Esophagus muscularis mucosa (tissue), 3 donors: ENCODE measurements at regions not wholly inside any gene's neighbourhood (a gene's known extent, or its start where the extent isn't known, plus 50 kb on each side); places are given as distances from the start of the nearest gene placed in this dataset.

Experiments
- POLR2A ChIP-seq: fragments of 450-650 bp; IDR thresholded peaks from one replicate; pipeline ENCODE4 v1.6.1; 2017; ENCODE audit warnings: antibody characterized with exemption, moderate library complexity, mild to moderate bottlenecking, low read depth
- POLR2AphosphoS5 ChIP-seq, 2 donors: sonication (generic); formaldehyde crosslinking; IDR thresholded peaks; one replicate each; pipeline ENCODE4 v1.6.1; 2017; ENCODE audit warnings: antibody characterized with exemption in 2 of 2
- TF ChIP-seq, protein P1 (sequence below), 3 experiments: fragments of 200-600 bp in 2 of 3; fragments of 450-650 bp in 1 of 3; sonication (generic) in 2 of 3; IDR thresholded peaks; one replicate each; pipeline ENCODE4 v1.5.1; 2017 to 2019; ENCODE audit warnings: antibody characterized with exemption in 3 of 3, mild to moderate bottlenecking in 2 of 3, moderate library complexity in 1 of 3

DNA sequence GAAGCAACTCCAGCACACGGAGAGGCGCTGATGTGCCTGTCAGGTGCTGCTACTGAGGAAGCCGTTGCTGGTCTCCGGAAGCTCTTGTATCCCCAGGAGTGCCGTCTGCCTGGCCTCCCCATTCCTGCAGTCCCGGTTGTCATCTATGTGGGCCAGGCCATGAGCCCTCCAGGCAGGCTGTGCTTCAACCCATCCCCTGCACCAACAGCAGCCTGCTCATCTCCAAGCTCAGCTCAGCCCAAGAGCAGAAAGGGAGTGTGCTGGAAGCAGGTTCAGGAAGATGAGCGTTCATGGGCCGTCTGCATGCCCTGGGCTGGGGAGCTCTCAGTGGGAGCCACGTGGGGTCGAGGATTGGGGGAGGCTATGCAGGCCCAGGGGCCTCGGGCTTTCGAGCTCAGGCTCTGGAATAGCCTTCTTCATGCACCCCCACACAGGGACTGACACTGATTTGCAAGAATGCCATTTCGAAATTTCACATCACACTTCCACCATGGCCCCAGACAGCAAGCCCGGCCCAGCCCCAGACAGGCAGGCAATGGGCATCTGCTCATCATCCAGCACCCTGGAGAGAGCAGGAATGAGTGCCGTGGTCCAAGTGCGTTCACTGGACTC lies 164.5 kb downstream of the KIF26A start:
- TF ChIP-seq, protein P1, sequence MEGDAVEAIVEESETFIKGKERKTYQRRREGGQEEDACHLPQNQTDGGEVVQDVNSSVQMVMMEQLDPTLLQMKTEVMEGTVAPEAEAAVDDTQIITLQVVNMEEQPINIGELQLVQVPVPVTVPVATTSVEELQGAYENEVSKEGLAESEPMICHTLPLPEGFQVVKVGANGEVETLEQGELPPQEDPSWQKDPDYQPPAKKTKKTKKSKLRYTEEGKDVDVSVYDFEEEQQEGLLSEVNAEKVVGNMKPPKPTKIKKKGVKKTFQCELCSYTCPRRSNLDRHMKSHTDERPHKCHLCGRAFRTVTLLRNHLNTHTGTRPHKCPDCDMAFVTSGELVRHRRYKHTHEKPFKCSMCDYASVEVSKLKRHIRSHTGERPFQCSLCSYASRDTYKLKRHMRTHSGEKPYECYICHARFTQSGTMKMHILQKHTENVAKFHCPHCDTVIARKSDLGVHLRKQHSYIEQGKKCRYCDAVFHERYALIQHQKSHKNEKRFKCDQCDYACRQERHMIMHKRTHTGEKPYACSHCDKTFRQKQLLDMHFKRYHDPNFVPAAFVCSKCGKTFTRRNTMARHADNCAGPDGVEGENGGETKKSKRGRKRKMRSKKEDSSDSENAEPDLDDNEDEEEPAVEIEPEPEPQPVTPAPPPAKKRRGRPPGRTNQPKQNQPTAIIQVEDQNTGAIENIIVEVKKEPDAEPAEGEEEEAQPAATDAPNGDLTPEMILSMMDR (IDR thresholded peaks at IDR 0.05) = no peak
- TF ChIP-seq POLR2AphosphoS5 (IDR thresholded peaks at IDR 0.05) = no peak
- no peak for TF ChIP-seq POLR2A
